Stimulated activated CD8-positive, alpha-beta memory T cell treated with anti-CD3 and anti-CD28 coated beads, Interleukin-7, amount 100 ng/mL, for 48 hours (primary cell): ENCODE measurements at regions not wholly inside any gene's neighbourhood (a gene's known extent, or its start where the extent isn't known, plus 50 kb on each side); places are given as distances from the start of the nearest gene placed in this dataset.

Source experiments
- DNase-seq, 2 donors: peaks; one replicate each; pipeline ENCODE4 v3.0.0-alpha.2; 2020; ENCODE audit warnings: low read depth in 1 of 2; ENCODE audit errors: extremely low read depth in 1 of 2

- DNase-seq = no peak
Observed at GRCh38 chr10:131698986-131699385, 201.8 kb upstream of the PPP2R2D start.

DNA sequence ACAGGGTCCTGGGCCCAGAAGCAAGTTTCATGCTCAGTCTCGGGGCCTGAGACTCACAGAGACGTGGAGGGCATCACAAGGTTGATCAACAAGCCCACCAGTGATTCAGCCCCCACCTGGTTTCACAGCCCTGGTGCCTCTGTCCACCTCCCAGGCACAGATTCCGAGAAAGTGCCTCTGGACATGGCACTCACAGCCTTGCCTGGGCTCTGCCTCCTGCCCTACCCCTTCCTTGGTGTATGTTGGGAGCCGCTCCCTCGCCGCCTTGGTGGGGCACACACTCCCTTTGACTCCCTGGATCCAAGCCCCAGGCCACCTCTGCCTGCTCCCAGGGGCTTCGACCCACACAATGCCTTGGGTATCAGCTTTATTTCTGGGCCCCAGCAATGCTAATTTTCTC, 200.8 kb upstream of the PPP2R2D start:
- no peak for DNase-seq

DNA sequence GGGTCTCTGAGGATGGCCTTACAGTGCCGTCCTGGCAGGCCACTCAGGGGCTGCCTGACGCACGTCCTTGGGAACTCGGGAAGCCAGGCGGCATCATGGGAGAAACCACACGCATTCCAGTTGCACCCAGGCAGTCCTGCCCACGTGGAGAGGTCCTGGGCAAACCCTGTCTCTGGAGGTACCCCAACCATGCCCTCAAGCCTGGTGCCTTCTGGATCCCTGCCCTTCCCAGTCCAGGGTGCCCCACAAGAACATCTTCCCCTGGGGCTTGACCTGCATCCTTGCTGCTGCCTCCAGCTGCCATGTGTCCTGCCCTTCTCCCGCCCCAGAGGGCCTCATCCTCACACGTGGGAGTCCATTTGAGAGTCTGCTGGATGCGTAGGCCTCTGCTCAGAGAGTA, 200.3 kb upstream of the PPP2R2D start:
- DNase-seq = no peak

GRCh38 chr10:131701131-131701947, 199.5 kb upstream of the PPP2R2D start:
- DNase-seq = no peak

DNA sequence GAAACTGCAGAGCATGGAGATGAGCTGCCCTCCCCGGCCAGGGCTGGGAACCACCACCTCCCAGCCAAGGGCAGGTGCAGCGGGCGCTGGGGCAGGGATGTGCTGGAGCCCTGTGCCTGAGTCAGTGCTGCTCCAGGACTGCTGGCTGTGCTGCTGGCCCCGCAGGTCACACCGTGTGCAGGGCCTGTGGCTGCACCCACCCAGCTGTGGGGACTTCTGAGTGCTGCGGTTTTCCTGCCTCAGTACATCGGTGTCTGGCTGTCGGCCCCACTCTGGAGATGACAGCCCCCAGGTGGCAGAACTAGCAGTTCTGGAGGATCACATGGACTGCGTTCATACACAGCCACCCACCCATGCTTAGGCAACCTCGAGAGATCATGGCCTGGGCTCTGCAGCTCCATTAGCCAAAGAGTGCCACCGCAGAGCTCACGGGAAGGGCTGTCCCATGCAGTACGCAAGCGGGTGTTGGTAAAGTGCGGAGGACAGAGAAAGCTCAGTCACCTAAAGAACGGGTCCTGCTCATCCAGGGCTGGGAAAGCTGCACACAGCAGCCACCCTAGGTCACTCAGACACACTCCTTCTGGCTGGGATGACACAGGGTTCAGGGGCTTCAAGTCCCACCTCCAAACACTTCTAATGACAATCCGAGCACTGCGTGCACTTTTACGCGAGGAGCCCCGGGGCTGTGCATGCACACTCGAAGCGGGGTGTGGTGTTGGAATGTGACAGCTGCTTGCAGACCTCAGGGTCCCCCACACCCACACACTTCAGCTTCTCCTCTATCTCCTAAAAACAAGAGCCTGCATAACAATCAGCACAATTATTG, 198.1 kb upstream of the PPP2R2D start:
- DNase-seq = no peak

DNA sequence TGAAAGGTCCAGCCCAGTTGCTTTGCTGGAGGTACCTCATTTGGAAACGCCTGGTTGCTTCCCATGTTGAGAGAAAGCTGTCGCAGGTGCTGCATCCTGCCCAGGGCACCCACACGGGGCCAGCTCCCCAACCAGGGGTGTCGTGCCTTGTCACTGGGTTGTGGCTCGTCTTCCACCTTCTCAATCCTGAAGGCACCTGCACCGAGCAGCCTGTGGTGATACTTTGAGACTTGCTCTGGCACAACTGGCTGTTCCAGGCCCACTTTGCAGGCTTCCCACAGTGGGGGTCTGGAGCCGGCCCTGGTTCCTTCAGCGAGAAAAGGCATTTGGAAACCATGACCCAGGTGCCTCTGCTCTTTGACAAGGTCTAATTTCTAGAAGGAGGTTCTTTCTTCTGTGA, 197.3 kb upstream of the PPP2R2D start:
- no peak for DNase-seq

DNA sequence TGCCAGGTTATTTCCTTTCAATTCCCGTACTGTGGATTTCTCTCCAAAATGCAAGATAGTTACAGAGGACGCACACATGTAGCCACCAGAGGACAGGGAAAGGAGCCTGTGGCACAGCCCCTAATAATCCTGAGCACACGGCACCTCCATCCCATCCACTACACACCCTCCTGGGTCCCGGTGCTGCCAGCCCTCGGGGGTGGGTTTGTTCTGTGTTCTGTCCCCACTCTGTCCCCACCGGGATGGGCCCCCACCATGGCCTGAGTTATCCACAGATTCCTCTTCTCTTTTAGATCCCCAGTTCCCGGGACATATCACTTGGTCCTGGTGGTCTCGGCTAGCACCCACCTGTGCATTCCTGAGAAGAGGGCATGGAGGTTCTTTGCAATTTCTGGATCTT, 196.9 kb upstream of the PPP2R2D start:
- DNase-seq = no peak

- DNase-seq = no peak
Observed at GRCh38 chr10:131706476-131706875, 194.3 kb upstream of the PPP2R2D start.

GRCh38 chr10:131706952-131707351, 193.9 kb upstream of the PPP2R2D start:
- no peak for DNase-seq

- no peak for DNase-seq
Observed at GRCh38 chr10:131708225-131708880, 192.5 kb upstream of the PPP2R2D start.

- DNase-seq = no peak
Observed at GRCh38 chr10:131710142-131710861, 190.5 kb upstream of the PPP2R2D start.

DNA sequence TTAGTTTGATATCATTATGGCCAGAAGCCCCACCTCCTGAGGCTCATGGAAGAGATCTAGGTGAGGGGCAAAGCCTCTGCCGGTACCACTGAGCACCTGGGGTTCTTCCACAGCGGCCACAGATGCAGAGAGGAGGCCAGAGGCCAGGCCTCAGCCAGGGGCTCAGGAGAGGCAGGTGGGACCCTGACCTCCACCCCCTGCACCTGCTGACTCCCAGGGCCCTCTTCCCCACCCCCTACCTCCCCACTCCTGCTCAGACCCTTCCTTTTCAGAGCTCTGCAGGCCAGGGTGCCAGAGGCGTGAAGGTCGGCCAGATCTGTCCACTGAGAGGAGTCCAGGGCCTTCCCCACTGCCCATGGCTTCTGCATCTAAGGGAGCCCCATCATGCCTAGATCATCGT, 178.7 kb upstream of the PPP2R2D start:
- DNase-seq = no peak

DNA sequence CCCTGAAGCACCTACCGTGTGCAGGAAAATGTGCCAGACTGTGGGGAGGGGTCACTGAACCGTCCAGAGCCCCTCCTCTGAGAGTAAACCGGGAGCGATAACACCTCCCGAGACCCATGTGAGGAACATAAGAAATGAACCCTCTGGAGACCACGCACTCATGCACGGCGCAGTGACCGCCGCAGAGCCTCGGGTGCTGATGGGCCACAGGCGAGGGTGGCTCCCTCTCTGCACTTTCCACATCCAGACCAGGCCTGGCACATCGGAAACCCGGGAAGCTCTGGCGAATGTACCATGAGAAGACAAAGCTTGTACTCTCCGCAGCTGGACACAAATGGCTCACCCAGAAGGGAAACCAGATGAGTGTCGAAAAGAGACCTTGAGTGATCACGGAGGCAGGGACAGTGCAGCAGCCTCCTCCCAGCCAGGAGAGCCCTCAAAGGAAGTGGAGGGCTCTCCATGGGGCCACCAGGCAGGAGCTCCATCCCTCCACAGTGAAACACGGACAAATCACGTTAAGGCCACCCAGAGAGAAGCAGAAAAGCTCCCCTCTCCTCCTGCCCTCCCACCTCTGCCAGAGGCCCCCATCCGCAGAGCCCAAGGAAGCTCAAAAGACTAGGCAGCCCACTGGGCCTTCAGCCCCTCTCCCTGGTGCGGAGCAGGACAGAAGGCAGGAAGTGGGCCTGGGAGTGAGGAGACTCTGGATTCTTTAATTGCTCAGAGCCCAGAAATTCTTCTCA, 178.1 kb upstream of the PPP2R2D start:
- DNase-seq = no peak

GRCh38 chr10:131723297-131724168, 177.3 kb upstream of the PPP2R2D start:
- no peak for DNase-seq

GRCh38 chr10:131724169-131724545, 176.7 kb upstream of the PPP2R2D start:
- no peak for DNase-seq

GRCh38 chr10:131724891-131725580, 175.8 kb upstream of the PPP2R2D start:
- no peak for DNase-seq

GRCh38 chr10:131725581-131726069, 175.2 kb upstream of the PPP2R2D start:
- DNase-seq = no peak

DNA sequence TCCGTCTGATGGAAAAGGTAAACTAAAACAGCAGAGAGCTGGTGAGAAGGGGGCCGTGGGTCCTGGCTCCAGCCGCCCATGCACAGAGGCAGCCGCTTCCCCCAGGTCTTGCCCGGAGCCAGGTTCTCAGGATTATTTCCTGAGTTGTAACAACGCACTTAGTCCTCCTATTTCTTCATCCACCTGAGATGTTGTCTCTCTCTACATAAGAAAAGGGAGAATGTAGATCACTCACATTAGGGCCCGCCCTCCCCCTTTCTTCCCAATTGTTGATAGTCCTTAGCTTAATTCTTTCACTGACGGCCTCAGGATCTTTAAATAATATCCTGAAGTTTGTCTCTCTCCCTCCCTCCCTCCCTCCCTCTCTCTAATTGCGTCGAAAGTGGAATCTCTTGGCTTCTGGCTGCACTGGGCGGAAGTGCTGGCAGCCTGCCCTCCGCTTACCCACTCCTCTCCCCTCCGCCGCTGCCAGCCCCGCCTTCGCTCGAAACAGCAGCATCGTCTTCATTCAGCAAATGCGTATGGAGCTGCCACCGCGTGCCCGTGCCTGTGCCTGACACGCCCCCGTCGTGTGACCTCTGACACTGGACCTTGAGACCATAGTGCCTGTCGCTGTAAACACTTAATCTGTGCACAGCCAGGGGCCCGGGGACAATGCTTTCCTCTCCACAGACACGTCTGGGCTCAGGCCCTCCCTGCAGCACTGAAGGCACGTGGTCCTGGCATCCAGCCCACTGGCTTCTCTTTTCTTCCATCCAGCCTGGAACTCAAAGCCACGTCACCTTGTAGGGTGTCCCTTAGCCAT, 174.5 kb upstream of the PPP2R2D start:
- DNase-seq = no peak
